ENCODE measurements at regions not wholly inside any gene's neighbourhood (a gene's known extent, or its start where the extent isn't known, plus 50 kb on each side); places are given as distances from the start of the nearest gene placed in this dataset.

GRCh38 chr6:169337886-169338445 lies 84.3 kb upstream of the THBS2 start:
- ATAC-seq (no peak), DNase-seq (no peak)
- H3K36me3 ChIP-seq (ENCODE audit: low read depth), result no peaks in the 10 kb centered on the region
- H3K9me3 ChIP-seq, result no peaks in the 10 kb centered on the region
- TF ChIP-seq CTCF (IDR thresholded peaks at IDR 0.05), result no peak
- intact Hi-C loops (cut with DNase I, micrococcal nuclease), result no loop called here
- H3K4me1 ChIP-seq (ENCODE audit: low read depth), result peaks cover 12% of the 10 kb centered on the region
- H3K4me3 ChIP-seq, result no peak overlapping the region

- ATAC-seq, result no peak
- H3K4me3 ChIP-seq, result no peak overlapping the region
- no peaks in the 10 kb centered on the region for H3K9me3 ChIP-seq
- H3K36me3 ChIP-seq (ENCODE audit: low read depth), result no peaks in the 10 kb centered on the region
- no peak for DNase-seq
- no peak for TF ChIP-seq CTCF (IDR thresholded peaks at IDR 0.05)
- intact Hi-C loops (cut with DNase I, micrococcal nuclease), result no loop called here
- peaks cover 11% of the 10 kb centered on the region for H3K4me1 ChIP-seq (ENCODE audit: low read depth)
These were observed 81.7 kb upstream of the THBS2 start for GRCh38 chr6:169335301-169335700.

GRCh38 chr6:169332250-169332649 lies 78.6 kb upstream of the THBS2 start:
- no peaks in the 10 kb centered on the region for H3K4me1 ChIP-seq (ENCODE audit: low read depth)
- no peak overlapping the region for H3K4me3 ChIP-seq
- DNase-seq, result no peak
- intact Hi-C loops (cut with DNase I, micrococcal nuclease), result no loop called here
- TF ChIP-seq CTCF (IDR thresholded peaks at IDR 0.05), result no peak
- ATAC-seq, result no peak
- H3K36me3 ChIP-seq (ENCODE audit: low read depth), result no peaks in the 10 kb centered on the region
- no peaks in the 10 kb centered on the region for H3K9me3 ChIP-seq

GRCh38 chr6:169328112-169328801 lies 74.6 kb upstream of the THBS2 start:
- ATAC-seq, result no peak

GRCh38 chr6:169326067-169326799 lies 72.6 kb upstream of the THBS2 start:
- H3K9me3 ChIP-seq, result no peaks in the 10 kb centered on the region
- no peak overlapping the region for H3K4me3 ChIP-seq
- no peaks in the 10 kb centered on the region for H3K4me1 ChIP-seq (ENCODE audit: low read depth)
- no peak for TF ChIP-seq CTCF (IDR thresholded peaks at IDR 0.05)
- no peaks in the 10 kb centered on the region for H3K36me3 ChIP-seq (ENCODE audit: low read depth)
- intact Hi-C loops (cut with DNase I, micrococcal nuclease), result no loop called here
- ATAC-seq (no peak), DNase-seq (peak in 2 of 3 donors; percentile 14 to 38)

More at GRCh38 chr6:169328112-169328801, 74.6 kb upstream of the THBS2 start:
- DNase-seq, result no peak
- no peak for TF ChIP-seq CTCF (IDR thresholded peaks at IDR 0.05)
- Histone ChIP-seq H3K36me3 (ENCODE audit: low read depth) (no peaks in the 10 kb centered on the region), H3K4me1 (ENCODE audit: low read depth) (no peaks in the 10 kb centered on the region), H3K4me3 (no peak overlapping the region), H3K9me3 (no peaks in the 10 kb centered on the region)
- intact Hi-C loops (cut with DNase I, micrococcal nuclease), result no loop called here
